ENCODE measurements at regions not wholly inside any gene's neighbourhood (a gene's known extent, or its start where the extent isn't known, plus 50 kb on each side); places are given as distances from the start of the nearest gene placed in this dataset.

DNA sequence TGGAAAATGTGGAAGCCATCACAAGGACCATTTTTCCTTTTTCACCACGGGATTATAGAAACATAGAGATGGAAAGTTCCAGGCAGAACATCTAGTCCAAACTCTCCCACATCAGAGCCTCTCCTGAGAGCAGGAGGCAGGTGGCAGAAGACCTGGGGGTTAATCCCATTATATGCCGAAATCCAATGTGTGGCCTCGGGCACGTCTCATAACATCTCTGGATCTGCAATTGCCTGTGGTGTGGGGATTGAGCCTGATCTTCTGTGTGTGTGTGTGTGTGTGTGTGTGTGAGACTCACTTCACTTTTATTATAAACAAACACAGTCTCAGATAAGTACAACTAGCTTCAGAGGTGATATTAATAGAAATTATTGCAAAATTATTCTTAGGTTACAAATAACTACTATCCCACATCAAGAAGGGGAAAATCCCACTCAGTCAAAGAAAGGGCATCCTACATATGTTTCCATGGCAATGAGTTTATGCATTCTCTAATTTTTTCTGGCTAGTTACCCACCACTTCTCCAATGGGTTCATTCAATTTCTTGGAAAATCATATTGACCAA lies 199.1 kb downstream of the FOXL1 start:
- DNase-seq, result no peak

DNA sequence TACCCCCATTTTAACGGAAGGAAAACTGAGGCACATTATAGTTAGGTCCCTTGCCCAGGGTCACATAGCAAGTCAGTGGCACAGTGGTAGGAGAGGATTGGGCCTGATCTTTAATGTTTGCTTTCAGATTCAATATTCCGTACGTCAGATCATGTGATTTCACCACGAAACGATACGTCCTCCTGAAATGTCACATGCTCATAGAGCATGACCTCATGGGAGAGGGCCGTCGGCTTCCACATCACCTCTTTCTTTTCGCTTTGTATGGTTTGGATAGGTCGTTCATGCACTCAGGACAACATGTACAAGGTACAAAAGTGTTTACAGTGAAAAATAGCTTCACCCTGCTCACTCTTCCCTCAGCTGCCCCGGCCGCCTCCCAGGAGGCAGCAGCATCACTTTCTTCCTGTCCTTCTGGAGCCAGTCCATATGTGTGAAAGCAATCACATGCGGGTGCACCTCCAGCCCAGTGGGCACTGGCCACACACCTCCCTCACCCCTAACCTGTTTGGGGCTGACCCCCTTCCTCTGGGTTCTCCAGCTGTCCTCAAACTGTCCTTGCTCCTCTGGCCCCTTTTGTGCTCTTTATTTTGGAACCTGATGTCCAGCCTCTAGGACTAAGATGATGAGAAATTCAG lies 199.9 kb downstream of the FOXL1 start:
- DNase-seq, result no peak

DNA sequence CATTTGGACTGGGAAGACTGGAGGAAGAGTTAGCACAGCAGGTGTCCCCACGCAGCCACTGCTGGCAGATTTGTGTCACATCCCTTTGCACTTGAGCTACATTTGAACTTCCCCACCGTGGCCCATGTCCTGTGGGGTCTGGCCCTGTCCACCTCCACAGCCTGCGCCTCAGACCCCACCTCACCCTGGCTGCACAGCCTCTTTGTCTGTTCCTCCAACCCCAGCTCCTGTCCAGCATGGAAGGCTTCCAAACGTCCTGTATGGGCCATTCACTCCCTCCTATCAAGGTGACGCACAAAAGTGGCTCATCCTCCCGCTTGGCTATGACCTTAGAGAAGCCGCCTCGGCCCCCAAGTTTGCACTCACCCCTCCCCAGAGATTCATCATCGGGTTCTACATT lies 200.6 kb downstream of the FOXL1 start:
- no peak for DNase-seq

DNA sequence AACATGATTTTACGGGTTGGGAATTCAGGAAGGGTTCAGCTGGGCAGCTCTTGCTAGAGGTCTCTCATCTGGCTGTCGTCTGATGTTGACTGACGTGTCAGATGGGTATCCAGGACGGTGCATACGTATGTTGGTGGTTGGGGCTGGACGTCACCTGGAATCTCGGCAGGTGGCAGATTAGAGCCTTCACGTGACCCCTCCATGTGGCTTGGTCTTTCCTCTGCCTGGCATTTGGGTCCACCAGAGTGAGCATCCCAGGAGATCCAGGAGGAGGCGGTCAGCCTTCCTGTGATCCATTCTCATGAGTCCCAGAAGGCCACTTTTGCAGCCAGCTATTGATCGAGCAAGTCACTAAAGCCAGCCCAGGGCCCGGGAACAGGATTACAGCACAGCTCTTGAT lies 202.7 kb downstream of the FOXL1 start:
- no peak for DNase-seq

DNA sequence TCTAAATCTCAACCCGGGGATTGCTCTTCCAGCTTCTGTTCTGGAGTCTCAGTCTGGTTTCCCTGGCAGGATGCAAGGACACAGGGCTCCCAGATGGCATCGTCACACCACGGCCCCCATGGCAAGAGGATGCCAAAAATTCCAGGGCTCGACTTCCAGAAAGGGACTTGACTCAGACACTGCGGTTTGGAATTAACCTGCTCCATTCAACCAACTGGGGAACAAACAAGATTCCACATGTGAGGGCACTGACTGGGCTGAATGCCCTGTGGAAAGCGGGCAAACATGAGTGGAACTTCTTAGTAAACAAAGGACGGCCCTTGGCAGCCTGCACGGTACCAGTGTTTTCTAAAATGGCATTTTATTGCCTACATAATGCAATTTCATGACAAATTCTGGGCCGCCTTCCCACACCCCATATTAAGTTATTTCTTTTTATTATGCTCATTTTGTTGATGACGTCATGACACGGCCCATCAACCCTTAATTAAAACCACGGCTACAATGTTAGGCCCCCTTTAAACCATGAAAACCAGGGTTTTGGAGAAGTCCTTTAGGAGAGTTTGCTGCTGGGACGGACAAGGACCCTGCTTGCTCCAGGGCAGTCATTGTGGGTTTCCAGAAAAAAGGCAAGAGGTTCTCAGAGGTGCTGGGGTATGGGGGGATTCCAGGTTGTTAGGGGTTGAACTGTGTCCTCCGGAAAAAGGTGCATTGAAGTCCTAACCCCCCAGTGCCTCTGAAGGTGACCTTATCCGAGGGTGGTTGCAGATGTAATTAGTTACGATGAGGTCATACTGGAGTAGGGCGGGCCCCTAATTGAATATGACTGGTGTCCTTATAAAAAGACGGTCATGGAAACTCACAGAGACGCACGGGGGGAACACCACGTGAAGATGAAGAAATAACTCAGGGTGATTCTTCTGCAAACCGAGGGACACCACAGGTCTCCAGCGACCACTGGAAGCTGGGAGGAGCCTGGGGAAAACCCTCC lies 205.6 kb downstream of the FOXL1 start:
- DNase-seq, result no peak

DNA sequence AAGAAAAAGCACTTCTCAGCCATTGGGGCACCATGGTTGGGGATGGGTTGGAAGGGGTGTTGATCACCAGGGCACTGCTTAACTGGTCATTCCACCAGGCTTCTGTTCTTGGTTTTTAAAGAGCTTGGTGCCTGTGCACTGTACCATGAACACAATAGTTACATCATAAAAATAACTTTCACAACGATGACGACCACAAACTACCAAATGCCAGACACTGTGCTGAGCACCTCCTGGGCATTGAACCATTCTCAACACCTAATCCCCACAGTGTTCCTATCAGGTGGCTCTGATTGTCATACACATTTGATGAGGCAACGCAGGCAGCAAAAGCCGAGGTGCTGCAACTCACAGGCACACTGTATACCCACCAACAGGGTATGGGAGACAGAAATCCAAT lies 208.0 kb downstream of the FOXL1 start:
- no peak for DNase-seq

DNA sequence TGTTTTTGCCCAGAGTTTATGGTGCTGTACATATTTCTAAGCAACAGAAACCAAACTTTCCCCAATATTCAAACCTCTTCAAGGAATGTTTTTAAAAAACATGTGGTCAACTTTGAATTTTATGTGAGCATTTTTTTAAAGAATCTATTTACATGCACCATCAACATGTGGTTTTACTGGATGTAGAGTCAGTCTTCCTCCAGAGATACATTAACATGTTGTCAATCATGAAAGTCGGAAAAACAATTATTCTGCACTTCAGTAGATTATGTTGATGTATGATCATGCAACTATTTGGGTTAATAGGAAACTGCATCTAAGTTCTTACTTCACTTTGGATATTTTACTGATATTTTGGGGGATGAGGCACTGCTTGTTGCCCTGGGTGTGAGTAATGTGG lies 208.6 kb downstream of the FOXL1 start:
- DNase-seq, result no peak

DNA sequence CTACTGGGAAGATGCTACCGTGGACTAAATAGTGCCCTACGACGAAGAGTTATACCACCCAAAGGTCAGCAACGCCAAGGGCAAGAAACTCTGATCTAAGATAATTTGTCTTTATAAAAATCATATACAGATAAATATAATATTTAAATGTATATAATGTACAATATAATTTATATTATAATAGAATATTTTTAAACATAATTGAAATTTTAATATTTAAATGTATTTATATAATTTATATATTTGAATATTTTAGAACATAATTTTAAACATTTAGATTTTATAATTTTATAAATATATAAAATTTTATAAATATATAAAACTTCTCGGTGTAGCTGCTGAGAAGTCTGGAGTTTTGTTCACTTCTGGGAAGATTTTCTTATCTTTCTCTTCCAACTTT lies 209.2 kb downstream of the FOXL1 start:
- DNase-seq, result no peak

DNA sequence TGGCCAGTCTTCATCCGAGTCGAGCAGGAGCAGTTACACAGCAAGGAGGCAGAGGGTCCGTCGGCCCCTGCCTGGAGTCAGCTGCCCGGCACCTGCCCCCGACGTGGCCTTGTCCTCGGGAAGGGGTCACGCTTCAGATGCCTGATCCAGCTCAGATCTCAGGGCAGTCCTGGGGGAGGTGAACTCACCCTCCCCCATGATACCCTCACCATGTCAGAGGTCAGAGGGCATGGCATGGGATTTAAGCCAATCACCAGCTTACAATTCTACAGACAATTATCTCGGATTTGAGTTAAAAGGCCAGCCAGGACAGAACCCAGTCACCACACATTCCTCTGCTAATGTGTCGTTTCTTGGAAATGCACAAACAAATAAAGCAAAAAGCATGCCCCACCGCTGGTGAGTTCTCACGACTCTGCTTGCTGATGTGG lies 211.3 kb downstream of the FOXL1 start:
- no peak for DNase-seq

DNA sequence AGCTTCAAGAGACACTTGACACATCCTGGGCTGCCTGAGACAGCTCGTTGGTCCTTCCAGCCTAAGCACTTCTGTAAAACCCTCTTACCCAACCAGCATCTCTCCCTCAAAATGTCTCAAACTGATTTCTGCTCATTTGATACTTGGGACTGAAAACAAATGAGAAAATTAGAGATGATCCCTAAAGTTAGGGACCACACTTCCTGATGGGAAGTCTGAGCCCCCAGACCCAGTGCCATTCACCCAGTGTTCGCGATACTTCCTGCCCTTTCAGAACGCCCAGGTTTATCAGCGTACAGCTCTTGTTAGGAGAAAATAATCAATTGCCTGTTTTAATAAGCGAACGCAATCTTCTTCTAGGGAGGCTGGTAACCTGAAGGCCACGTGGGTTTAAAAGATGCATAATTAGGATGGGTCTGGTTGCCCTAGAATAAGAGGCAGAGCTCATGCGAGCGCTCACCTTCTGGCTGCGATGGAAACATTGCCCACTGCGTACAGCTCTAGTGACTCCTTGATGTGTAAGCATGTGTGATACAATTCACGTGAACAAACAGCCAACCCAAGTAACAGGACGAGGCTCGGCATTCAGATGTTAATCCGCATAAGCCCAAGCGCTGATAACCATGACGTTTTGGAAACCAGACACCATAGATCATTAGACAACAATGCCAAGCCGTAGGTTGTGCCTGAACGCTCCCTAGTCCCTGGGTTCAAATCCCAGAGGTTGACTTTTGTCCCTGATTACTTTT lies 213.1 kb downstream of the FOXL1 start:
- no peak for DNase-seq

DNA sequence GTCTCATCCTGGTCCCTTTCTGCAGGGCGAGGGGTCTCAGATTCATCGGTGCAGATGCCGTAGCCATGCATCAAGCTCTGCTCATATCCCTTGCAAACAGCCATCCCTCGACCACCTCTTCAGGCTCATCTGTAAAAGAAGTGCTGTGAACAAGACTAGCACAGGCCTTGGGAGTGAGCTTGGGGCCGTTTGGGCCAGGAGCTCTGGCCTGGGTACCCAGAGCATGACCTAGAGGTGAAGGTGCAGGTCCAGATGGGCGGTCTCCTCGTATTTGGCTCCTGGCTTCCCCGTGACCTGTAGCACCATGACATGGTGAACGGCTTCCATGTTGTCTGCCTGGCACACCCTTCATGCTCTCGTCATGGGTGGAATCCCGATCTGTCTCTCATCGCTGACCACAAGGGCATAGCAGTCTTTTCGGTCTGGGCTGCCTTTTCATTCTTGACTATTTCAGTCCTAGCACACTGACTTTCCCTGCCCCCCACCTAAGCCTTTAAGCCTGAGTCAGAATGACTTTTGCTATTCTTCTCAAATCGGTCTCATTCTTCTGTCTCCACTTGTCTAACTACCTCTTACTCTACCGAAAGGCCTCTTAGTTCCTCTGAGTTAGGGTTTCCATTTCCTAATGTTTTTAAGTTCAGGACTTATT lies 216.0 kb downstream of the FOXL1 start:
- DNase-seq, result no peak

DNA sequence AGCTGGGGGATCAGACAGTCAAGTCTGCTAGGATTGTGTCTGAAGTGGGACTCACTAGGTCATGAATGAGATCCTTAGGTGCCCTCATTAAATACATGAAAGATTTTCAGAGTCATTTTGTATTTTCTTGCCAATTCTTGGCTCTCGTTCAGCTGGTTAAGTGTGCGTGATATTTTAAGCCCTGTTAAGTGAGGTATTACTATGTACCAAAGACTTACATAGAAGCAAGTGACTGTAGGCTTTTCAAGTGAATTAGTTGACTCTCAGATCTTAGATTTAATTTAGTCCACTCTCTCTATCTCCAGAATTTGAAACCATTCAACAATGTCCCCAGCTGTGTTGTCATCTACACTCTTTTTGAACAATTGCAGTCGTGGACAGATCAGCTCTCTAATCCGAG lies 219.4 kb downstream of the FOXL1 start:
- DNase-seq, result no peak

DNA sequence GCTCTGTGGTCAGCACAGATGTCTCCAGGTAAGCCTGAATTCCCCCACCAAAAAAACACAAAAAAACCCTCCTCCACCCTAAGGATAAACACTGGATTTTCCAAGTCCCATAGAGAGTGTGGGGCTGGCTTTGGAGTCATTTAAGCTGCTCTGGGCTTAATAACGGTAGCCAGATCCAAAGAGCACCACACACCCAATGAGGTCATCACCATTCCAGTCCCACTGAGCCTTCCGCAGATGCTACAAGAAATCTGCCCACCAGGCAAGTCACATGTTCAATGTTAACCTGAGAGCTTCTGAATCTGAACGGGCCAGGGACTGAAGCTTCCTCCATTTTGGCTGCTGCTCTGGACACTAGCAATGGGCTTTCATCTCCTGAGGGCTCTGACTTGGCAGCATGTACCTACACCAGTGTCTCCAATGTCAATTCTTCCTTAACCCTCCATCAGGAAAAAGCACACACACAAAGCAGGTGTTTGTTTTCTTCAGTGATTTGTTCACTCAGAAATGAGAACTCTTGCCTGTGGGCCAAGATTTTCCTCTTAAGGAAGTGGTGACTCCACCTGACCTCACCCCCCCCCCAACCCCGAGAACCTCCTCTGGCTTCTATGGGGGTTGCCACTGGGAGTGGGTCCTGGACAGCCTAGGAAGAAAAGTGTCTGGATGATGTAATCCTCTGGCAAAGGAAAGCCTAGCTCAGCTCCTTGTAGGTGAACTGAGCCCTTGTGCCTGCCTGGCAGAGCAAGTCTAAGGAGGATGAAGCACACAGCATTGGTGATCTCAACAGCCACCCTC lies 220.1 kb downstream of the FOXL1 start:
- no peak for DNase-seq

DNA sequence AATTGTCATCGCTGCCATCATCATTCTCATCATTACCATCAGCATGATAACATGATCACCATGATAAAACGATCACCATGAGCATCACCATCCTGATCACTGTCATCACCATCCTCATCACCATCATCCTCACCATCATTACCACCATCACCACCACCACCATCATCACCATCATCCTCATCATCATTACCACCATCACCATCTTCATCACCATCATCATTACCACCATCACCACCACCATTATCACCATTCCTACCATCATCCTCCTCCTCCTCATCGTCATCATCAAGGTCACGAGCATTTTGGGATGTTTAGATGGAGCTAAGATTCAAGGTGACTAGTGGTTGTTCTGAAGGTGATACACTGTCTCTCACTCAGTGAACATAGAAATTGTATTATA lies 221.0 kb downstream of the FOXL1 start:
- no peak for DNase-seq

DNA sequence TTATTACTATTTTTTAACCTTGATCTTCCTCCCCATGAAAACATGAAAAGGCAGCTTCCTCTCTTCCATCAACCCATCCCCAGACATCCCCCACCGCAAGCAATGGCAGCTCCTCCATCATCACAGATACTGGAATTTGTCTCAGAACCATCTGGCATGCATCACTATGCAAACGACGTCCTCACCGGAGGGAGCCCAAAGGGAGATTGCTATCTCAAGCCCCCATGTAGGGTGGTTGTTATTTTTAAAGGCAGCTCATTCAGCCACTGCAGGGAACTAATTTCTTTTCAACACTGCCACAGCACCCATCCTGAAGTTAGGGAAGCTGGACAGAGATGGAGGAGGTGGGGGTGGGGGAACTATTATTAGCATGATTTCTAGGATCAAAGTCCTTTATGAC lies 222.5 kb downstream of the FOXL1 start:
- DNase-seq, result no peak

DNA sequence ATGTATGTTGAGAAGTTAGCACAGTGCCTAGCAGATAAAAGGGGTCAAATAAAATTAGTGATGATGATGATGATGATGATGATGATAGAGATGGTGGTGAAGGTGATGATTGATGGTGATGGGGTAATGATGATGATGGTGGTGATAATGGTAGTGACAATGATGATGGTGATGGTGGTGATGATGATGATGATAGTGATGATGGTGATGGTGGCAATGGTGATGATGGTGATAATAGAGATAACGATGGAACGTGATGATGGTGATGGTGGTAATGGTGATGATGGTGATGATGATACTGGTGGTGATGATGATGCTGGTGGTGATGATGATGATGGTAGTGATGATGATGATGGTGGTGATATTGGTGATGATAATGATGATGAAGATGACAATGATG lies 223.7 kb downstream of the FOXL1 start:
- DNase-seq, result no peak

DNA sequence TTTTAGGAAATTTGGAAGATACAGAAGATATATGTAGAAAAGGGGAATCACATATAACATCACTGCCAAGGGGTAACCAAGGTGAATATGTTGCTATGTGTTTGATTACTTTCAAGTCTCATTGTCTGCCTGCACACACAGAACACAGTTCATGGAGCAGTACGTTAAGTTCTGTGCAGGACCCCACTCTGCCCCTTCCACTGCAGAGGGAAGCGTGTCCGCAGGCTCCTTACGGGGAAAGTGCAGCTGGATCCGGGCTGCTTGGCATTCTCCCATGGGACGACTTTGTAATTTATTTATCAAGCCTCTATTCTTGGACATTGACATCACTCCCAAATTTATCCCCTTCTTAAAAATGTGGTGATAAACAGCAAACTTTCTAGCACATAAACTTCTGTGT lies 226.8 kb downstream of the FOXL1 start:
- DNase-seq, result no peak

DNA sequence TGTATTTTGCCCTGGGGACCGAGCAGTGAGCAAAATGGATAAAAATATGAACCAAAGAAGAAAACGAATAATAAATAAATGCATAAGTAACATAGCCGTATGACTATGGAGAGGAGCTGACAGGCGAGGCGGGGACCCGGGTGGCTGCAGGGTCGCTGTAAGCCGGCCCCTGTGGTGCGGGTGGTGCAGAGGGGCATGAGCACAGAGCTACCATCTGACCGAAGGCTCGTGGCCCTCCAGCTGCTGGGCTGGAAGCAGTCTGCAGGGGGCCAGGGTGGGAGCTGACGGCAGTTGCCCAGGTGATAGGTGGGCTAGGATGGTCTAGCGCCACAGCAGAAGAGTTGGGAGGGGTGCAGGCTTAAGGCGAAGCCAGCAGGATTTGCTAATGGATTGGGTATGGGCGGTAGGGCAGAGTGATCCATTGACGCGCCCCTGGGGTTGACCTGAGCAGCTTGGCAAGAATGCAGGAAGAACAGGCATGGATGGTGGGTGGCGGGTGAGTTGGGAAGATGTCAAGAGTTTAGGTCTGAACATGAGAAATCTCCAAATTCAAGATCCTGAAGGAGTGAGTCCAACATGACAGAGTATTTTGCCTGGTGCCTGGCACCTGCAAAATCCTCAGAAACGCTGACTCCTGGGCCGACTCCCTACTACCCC lies 228.0 kb downstream of the FOXL1 start:
- no peak for DNase-seq

DNA sequence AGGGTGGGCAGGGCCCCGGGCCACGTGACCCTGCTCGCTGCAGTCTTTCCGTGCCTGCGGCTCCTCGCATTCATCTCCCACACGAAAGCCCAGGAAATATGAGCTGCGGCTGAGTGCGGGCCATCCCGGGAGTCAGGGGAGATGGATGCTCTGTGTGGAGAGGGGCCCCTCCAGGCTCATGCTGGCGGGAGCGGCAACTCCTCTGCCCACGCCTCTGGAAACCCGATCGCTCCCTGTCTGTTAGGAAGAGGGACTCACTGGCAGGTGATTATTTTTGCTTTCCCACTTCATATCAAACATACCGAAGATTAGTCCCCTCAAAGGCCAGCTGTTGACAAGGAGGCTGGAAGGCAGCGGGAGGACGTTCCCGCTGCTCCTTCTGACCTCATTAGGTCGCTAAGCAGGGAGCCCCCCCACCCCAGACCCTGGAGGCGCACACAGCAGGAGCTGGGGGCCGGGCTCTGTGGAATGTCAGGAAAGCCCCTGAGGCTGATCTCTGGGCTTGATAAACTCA lies 228.5 kb downstream of the FOXL1 start:
- DNase-seq, result no peak

DNA sequence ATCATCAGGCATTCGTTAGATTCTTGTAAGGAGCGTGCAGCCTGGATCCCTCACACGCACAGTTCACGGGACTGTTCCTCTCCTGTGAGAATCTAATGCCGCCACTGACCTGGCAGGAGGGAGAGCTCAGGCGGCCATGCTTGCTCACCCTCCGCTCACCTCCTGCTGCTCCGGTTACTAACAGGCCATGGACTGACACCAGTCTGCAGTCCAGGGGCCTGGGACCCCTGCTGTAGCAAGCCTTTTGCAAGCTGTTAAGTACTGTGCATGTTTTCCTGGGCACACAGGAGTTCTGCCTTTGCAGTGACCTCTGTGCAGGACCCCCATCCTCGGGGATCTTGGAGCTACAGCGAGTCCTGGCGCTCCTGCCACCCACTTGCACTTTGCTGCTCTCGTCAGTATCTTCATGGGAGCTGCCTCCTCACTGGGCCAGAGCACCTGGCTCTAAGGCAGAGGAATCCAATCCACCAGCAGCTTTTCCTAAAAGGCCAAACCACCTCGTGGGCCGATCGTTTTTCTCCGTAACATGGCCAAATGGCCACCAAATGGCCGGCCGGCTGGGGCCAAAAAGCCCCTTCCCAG lies 230.6 kb downstream of the FOXL1 start:
- DNase-seq, result no peak
